Hepatocyte (in vitro differentiated cells): ENCODE measurements at regions not wholly inside any gene's neighbourhood (a gene's known extent, or its start where the extent isn't known, plus 50 kb on each side); places are given as distances from the start of the nearest gene placed in this dataset.

Experiments
- DNase-seq: peaks from one replicate; pipeline ENCODE4 v3.0.0-alpha.2; 2016; ENCODE audit warnings: low spot score
- H2AFZ ChIP-seq: fragments of 200-600 bp; sonication (generic); 2 replicates; pipeline ENCODE4 v1.6.0; 2016; ENCODE audit warnings: antibody characterized with exemption, mild to moderate bottlenecking
- H3K27ac ChIP-seq: fragments of 200-600 bp; sonication (generic); 2 replicates; pipeline ENCODE4 v1.5.1; 2016; ENCODE audit warnings: mild to moderate bottlenecking
- H3K27me3 ChIP-seq: fragments of 200-600 bp; sonication (generic); 2 replicates; pipeline ENCODE4 v1.6.1; 2016
- H3K36me3 ChIP-seq: fragments of 200-600 bp; sonication (generic); replicated peaks from 2 replicates; pipeline ENCODE4 v1.5.1; 2016; ENCODE audit warnings: low read depth; ENCODE audit not compliant: insufficient read depth
- H3K4me1 ChIP-seq: fragments of 200-600 bp; sonication (generic); 2 replicates; pipeline ENCODE4 v1.5.1; 2016; ENCODE audit warnings: mild to moderate bottlenecking, moderate library complexity; ENCODE audit not compliant: insufficient read depth
- H3K4me2 ChIP-seq: fragments of 200-600 bp; sonication (generic); 2 replicates; pipeline ENCODE4 v1.6.0; 2016
- H3K4me3 ChIP-seq: fragments of 200-600 bp; sonication (generic); 2 replicates; pipeline ENCODE4 v1.5.1; 2016; ENCODE audit warnings: mild to moderate bottlenecking
- H3K79me2 ChIP-seq: fragments of 200-600 bp; sonication (generic); 2 replicates; pipeline ENCODE4 v1.6.0; 2017; ENCODE audit warnings: mild to moderate bottlenecking
- H3K9me2 ChIP-seq: fragments of 200-600 bp; sonication (generic); replicated peaks from 2 replicates; pipeline ENCODE4 v1.6.0; 2017; ENCODE audit warnings: mild to moderate bottlenecking; ENCODE audit not compliant: insufficient read depth
- H3K9me3 ChIP-seq: fragments of 200-600 bp; sonication (generic); 2 replicates; pipeline ENCODE4 v1.5.1; 2016; ENCODE audit warnings: low read depth, mild to moderate bottlenecking
- H4K20me1 ChIP-seq: fragments of 200-600 bp; sonication (generic); 2 replicates; pipeline ENCODE4 v1.6.0; 2016; ENCODE audit warnings: mild to moderate bottlenecking; ENCODE audit not compliant: insufficient read depth, poor library complexity, severe bottlenecking
- EZH2 ChIP-seq: fragments of 200-600 bp; sonication (generic); IDR thresholded peaks from 2 replicates; pipeline ENCODE4 v1.6.1; 2016; ENCODE audit warnings: antibody characterized with exemption, mild to moderate bottlenecking, borderline replicate concordance
- EZH2phosphoT487 ChIP-seq: fragments of 200-600 bp; sonication (generic); IDR thresholded peaks from one replicate; pipeline ENCODE4 v1.6.1; 2018; ENCODE audit warnings: antibody characterized with exemption, mild to moderate bottlenecking, low read depth, moderate library complexity; ENCODE audit not compliant: unreplicated experiment, severe bottlenecking
- WGBS: methylation state at CpG from one replicate; pipeline ENCODE4 v1.1.6; 2016; ENCODE audit warnings: low lambda C conversion rate; ENCODE audit errors: missing lambda C conversion rate; 5-methylcytosine and 5-hydroxymethylcytosine counted together
- TF ChIP-seq, protein P1 (sequence below): fragments of 200-600 bp; sonication (generic); IDR thresholded peaks from 2 replicates; pipeline ENCODE4 v1.5.1; 2016; ENCODE audit warnings: antibody characterized with exemption, mild to moderate bottlenecking; ENCODE audit not compliant: poor library complexity

- Histone ChIP-seq H2AFZ (no peak overlapping the region), H3K4me3 (no peak overlapping the region), H3K4me2 (no peak overlapping the region), H3K79me2 (no peaks in the 10 kb centered on the region), H4K20me1 (no peaks in the 10 kb centered on the region), H3K9me3 (no peaks in the 10 kb centered on the region), H3K27me3 (no peaks in the 10 kb centered on the region), H3K36me3 (no peaks in the 10 kb centered on the region), H3K27ac (no peak overlapping the region), H3K9me2 (no peaks in the 10 kb centered on the region), H3K4me1 (no peaks in the 10 kb centered on the region)
- DNase-seq, result no peak
- WGBS, result 80% methylated on average over 6 of the region's 6 CpGs
- TF ChIP-seq, protein P1, sequence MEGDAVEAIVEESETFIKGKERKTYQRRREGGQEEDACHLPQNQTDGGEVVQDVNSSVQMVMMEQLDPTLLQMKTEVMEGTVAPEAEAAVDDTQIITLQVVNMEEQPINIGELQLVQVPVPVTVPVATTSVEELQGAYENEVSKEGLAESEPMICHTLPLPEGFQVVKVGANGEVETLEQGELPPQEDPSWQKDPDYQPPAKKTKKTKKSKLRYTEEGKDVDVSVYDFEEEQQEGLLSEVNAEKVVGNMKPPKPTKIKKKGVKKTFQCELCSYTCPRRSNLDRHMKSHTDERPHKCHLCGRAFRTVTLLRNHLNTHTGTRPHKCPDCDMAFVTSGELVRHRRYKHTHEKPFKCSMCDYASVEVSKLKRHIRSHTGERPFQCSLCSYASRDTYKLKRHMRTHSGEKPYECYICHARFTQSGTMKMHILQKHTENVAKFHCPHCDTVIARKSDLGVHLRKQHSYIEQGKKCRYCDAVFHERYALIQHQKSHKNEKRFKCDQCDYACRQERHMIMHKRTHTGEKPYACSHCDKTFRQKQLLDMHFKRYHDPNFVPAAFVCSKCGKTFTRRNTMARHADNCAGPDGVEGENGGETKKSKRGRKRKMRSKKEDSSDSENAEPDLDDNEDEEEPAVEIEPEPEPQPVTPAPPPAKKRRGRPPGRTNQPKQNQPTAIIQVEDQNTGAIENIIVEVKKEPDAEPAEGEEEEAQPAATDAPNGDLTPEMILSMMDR, result no peak
- no peak for TF ChIP-seq EZH2phosphoT487
- no peak for TF ChIP-seq EZH2
These were observed 193.3 kb upstream of the FAM9B start for GRCh38 chrX:9227276-9227675.

DNA sequence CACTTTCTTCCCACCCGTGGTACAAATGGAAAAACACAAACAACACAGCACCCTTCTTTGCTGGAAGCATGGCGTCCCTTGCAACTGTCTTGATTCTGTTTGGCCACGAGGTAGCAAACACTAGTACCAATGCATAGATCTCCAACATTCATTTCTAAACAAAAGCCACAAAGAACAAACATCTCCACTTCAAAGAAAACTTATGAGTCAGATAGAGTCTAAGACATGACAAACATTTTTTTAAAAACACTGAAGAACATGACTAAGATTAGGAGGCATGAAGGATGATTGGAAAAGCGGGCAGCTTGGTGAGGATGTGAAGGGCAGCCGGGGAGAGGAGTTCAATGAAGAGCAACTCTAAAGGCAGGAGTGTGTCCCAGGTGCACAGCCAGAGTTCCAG lies 197.6 kb upstream of the FAM9B start:
- Histone ChIP-seq H4K20me1 (no peaks in the 10 kb centered on the region), H3K4me3 (no peak overlapping the region), H2AFZ (no peak overlapping the region), H3K79me2 (no peaks in the 10 kb centered on the region), H3K9me3 (no peaks in the 10 kb centered on the region), H3K27me3 (no peaks in the 10 kb centered on the region), H3K4me2 (no peak overlapping the region), H3K36me3 (no peaks in the 10 kb centered on the region), H3K9me2 (no peaks in the 10 kb centered on the region), H3K4me1 (no peaks in the 10 kb centered on the region), H3K27ac (no peak overlapping the region)
- no peak for DNase-seq
- TF ChIP-seq EZH2phosphoT487 (no peak), EZH2 (no peak)
- TF ChIP-seq, protein P1, result no peak
- WGBS, result 53% methylated on average over 5 of the region's 5 CpGs

DNA sequence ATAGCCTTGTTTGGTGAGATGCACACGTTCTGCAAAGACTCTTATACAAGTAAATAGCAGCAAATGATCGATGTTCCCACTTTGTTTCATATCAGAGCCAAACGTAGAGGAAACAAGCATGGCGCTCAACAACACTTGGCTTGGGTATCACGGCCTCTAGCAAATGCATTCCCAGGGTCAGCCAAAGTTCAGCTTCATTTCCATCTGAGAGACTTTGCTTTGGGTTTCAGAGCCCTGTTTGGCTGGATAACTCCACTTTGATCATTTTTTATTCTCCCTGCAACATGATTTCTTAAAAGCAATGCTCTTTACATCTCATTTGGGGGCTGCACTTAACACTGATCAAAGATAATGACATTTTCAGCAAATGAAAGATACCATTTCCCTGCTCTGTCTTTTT lies 199.2 kb upstream of the FAM9B start:
- H4K20me1 ChIP-seq, result no peaks in the 10 kb centered on the region
- H2AFZ ChIP-seq, result no peak overlapping the region
- no peak overlapping the region for H3K4me2 ChIP-seq
- H3K79me2 ChIP-seq, result no peaks in the 10 kb centered on the region
- no peak for DNase-seq
- 51% methylated on average over 5 of the region's 5 CpGs for WGBS
- no peaks in the 10 kb centered on the region for H3K27me3 ChIP-seq
- H3K27ac ChIP-seq, result no peak overlapping the region
- H3K36me3 ChIP-seq, result no peaks in the 10 kb centered on the region
- TF ChIP-seq, protein P1, result no peak
- TF ChIP-seq EZH2phosphoT487 (no peak), EZH2 (no peak)
- no peak overlapping the region for H3K4me3 ChIP-seq
- no peaks in the 10 kb centered on the region for H3K4me1 ChIP-seq
- no peaks in the 10 kb centered on the region for H3K9me3 ChIP-seq
- H3K9me2 ChIP-seq, result no peaks in the 10 kb centered on the region

- TF ChIP-seq EZH2phosphoT487, result no peak
- TF ChIP-seq, protein P1, result no peak
- no peak for TF ChIP-seq EZH2
- no peaks in the 10 kb centered on the region for H3K79me2 ChIP-seq
- H3K9me3 ChIP-seq, result no peaks in the 10 kb centered on the region
- no peaks in the 10 kb centered on the region for H3K27me3 ChIP-seq
- no peaks in the 10 kb centered on the region for H3K36me3 ChIP-seq
- H3K4me1 ChIP-seq, result no peaks in the 10 kb centered on the region
- H3K4me2 ChIP-seq, result no peak overlapping the region
- DNase-seq, result no peak
- no peak overlapping the region for H3K4me3 ChIP-seq
- no peaks in the 10 kb centered on the region for H3K9me2 ChIP-seq
- no peak overlapping the region for H3K27ac ChIP-seq
- H2AFZ ChIP-seq, result no peak overlapping the region
- no peaks in the 10 kb centered on the region for H4K20me1 ChIP-seq
- 76% methylated on average over 3 of the region's 3 CpGs for WGBS
These were observed 200.4 kb upstream of the FAM9B start for GRCh38 chrX:9234315-9234714.
